22Rv1 (cell line): ENCODE measurements at regions not wholly inside any gene's neighbourhood (a gene's known extent, or its start where the extent isn't known, plus 50 kb on each side); places are given as distances from the start of the nearest gene placed in this dataset.

Experiments
- ZFX ChIP-seq: fragments of 450-650 bp; IDR thresholded peaks from 2 replicates; pipeline ENCODE4 v1.6.1; 2017; ENCODE audit warnings: antibody characterized with exemption, borderline replicate concordance
- TF ChIP-seq, protein P1 (sequence below): fragments of 450-650 bp; IDR thresholded peaks from 2 replicates; pipeline ENCODE4 v1.5.1; 2017; ENCODE audit warnings: mild to moderate bottlenecking

DNA sequence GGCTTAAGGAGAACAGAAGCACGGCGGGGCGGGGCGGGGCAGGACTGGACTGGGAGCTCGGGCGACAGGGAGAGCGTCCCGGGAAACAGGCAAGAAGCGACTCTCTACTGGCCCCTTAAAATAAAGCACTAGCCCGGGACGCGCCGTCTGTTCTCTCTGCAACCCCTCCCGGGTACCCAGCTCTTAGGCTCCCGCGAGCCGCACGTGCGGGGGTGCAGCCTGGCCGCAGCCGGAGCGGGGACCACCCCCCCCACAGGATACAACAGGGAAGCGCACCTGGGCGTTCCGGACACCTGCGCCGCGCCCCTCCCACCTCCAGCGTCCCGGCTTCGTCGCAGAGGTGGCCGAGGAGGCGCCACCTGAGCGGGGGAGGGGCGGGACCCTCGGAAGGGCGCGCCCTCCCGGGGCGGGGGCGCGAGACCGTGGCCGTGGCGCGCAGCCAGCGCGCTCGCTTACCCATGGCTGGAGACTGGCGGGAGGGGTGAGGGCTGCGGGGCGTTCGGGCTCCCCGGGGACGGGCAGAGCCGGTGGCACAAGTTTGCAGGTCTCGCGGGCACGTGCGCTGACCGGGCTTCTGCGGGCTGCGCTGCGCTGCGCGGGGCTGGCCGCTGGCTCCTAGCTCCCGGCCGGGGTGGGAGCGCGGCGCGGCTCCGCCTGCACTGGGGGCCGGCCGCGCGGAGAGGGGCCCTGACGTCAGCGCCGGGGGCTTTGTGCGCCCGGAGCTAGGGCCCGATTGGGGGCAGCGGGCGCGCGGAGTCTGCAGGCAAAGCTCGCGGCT, 91.5 kb downstream of the GEMIN8 start:
- TF ChIP-seq, protein P1, sequence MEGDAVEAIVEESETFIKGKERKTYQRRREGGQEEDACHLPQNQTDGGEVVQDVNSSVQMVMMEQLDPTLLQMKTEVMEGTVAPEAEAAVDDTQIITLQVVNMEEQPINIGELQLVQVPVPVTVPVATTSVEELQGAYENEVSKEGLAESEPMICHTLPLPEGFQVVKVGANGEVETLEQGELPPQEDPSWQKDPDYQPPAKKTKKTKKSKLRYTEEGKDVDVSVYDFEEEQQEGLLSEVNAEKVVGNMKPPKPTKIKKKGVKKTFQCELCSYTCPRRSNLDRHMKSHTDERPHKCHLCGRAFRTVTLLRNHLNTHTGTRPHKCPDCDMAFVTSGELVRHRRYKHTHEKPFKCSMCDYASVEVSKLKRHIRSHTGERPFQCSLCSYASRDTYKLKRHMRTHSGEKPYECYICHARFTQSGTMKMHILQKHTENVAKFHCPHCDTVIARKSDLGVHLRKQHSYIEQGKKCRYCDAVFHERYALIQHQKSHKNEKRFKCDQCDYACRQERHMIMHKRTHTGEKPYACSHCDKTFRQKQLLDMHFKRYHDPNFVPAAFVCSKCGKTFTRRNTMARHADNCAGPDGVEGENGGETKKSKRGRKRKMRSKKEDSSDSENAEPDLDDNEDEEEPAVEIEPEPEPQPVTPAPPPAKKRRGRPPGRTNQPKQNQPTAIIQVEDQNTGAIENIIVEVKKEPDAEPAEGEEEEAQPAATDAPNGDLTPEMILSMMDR, result peak; percentile 16; the same call in 1 of the 2 replicates
- TF ChIP-seq ZFX, result no peak
